HepG2 (cell line): ENCODE measurements at regions not wholly inside any gene's neighbourhood (a gene's known extent, or its start where the extent isn't known, plus 50 kb on each side); places are given as distances from the start of the nearest gene placed in this dataset.

ENCODE experiments used
- CBFB ChIP-seq: sonication (generic); formaldehyde crosslinking; IDR thresholded peaks from 2 replicates; pipeline ENCODE4 v1.4.0; 2020; ENCODE audit warnings: missing genetic modification reagents
- HIC2 ChIP-seq: sonication (generic); formaldehyde crosslinking; IDR thresholded peaks from 2 replicates; pipeline ENCODE4 v1.9.0; 2022; ENCODE audit warnings: low read depth, missing genetic modification reagents
- RFXAP ChIP-seq: sonication (generic); formaldehyde crosslinking; IDR thresholded peaks from 2 replicates; pipeline ENCODE4 v1.4.0; 2020; ENCODE audit warnings: missing genetic modification reagents, borderline replicate concordance
- TARDBP ChIP-seq: sonication (generic); formaldehyde crosslinking; IDR thresholded peaks from 2 replicates; pipeline ENCODE4 v1.8.0; 2022; ENCODE audit warnings: mild to moderate bottlenecking, missing genetic modification reagents
- ZFAT ChIP-seq: sonication (generic); formaldehyde crosslinking; conservative IDR thresholded peaks from 2 replicates; pipeline ENCODE4 v1.8.1; 2023; ENCODE audit warnings: missing genetic modification reagents, inconsistent platforms
- ZNF609 ChIP-seq: sonication (generic); formaldehyde crosslinking; IDR thresholded peaks from 2 replicates; pipeline ENCODE4 v1.4.0; 2020; ENCODE audit warnings: mild to moderate bottlenecking, missing genetic modification reagents, borderline replicate concordance
- ZNF724P ChIP-seq: sonication (generic); formaldehyde crosslinking; IDR thresholded peaks from 2 replicates; pipeline ENCODE4 v1.8.0; 2022; ENCODE audit warnings: missing genetic modification reagents, borderline replicate concordance
- TF ChIP-seq, protein P1 (sequence below): sonication (generic); formaldehyde crosslinking; IDR thresholded peaks from 2 replicates; pipeline ENCODE4 v1.4.0; 2020; ENCODE audit warnings: missing genetic modification reagents, low read depth, mild to moderate bottlenecking, borderline replicate concordance

DNA sequence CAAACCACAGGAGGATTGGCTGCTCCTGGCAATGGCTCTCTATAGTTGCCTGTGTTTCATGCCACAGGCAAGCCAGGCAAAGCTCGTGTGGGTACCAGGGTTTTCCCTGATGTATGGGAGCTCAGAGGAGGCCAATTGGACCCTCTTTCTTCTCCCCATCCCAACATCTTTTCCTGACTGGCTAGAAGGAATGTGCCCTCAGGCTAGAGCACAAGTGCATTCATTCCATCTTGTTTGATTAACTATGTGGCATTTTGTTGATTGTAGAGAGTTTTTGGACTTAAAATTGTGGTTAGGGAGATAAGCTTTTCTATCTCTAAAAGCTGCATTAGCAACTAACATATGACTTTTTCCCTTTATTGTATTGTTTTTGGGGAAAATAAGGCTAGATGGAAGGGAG, 561.3 kb downstream of the PSAT1 start:
- TF ChIP-seq RFXAP (no peak), CBFB (no peak), ZNF609 (CRISPR knock-in tag) (no peak), ZNF724P (CRISPR knock-in tag) (no peak), TARDBP (CRISPR knock-in tag) (no peak), HIC2 (CRISPR knock-in tag) (no peak), ZFAT (CRISPR knock-in tag) (no peak)
- TF ChIP-seq, protein P1, sequence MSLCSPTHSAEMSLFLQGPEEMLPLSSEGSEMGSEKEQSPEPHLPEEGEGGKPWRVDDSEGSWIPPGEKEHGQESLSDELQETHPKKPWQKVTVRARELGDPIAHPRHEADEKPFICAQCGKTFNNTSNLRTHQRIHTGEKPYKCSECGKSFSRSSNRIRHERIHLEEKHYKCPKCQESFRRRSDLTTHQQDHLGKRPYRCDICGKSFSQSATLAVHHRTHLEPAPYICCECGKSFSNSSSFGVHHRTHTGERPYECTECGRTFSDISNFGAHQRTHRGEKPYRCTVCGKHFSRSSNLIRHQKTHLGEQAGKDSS = no peak
